ENCODE measurements at regions not wholly inside any gene's neighbourhood (a gene's known extent, or its start where the extent isn't known, plus 50 kb on each side); places are given as distances from the start of the nearest gene placed in this dataset.
A peak's percentile ranks its signal among the peaks of the same experiment; 100 is the strongest.

- H3K27me3 Mint-ChIP-seq: peaks cover 10% of the 10 kb centered on the region
- POLR2A ChIA-PET: no interaction called here
- H3K27ac Mint-ChIP-seq: no peak overlapping the region
- peak; percentile 44 for DNase-seq
- no peaks in the 10 kb centered on the region for H3K36me3 Mint-ChIP-seq
- CTCF ChIA-PET: interaction anchor here (0.7 kb wide), 2 partner anchors 60 to 72 kb away, joined by 3 read pairs; no protein-coding TSS in a partner anchor
- intact Hi-C loops (cut with micrococcal nuclease): no loop called here
- no peaks in the 10 kb centered on the region for H3K9me3 Mint-ChIP-seq
- no peak overlapping the region for H3K4me3 Mint-ChIP-seq
- peaks cover 16% of the 10 kb centered on the region for H3K4me1 Mint-ChIP-seq (ENCODE audit: low read depth)
Measured at GRCh38 chr4:183563874-183564273, 59.0 kb downstream of the ING2 start.

GRCh38 chr4:183571350-183571941, 66.6 kb downstream of the ING2 start:
- intact Hi-C loops (cut with micrococcal nuclease): no loop called here
- Mint-ChIP-seq H3K36me3 (no peaks in the 10 kb centered on the region), H3K4me3 (no peak overlapping the region), H3K27me3 (peaks cover 8% of the 10 kb centered on the region), H3K9me3 (no peaks in the 10 kb centered on the region), H3K4me1 (ENCODE audit: low read depth) (no peaks in the 10 kb centered on the region), H3K27ac (no peak overlapping the region)
- POLR2A ChIA-PET: no interaction called here
- peak; percentile 32 for DNase-seq
- CTCF ChIA-PET: no interaction called here

GRCh38 chr4:183576701-183577404, 72.0 kb downstream of the ING2 start:
- H3K4me3 Mint-ChIP-seq: no peak overlapping the region
- H3K4me1 Mint-ChIP-seq (ENCODE audit: low read depth): no peaks in the 10 kb centered on the region
- H3K27ac Mint-ChIP-seq: no peak overlapping the region
- H3K9me3 Mint-ChIP-seq: peaks cover 8% of the 10 kb centered on the region
- H3K27me3 Mint-ChIP-seq: no peaks in the 10 kb centered on the region
- ChIA-PET CTCF (no interaction called here), POLR2A (no interaction called here)
- no peak for DNase-seq
- intact Hi-C loops (cut with micrococcal nuclease): no loop called here
- H3K36me3 Mint-ChIP-seq: no peaks in the 10 kb centered on the region

DNA sequence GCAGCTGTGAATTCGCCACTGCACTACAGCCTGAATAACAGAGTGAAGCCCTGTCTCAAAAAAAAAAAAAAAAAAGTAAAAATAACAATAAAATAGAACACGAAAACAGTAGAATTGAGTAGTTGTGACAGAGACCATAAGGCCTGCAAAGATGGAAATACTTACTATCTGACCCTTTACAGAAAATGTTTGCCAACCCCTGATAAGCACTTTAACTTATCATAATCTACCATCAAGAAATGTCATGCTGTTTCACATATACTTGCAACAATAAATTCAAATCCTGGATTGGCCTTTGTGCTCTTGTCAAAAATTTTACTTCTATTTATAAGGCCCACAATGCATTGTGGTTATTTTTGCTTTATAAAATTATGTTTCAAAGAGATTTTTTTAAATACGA, 75.5 kb downstream of the ING2 start:
- CTCF ChIA-PET: no interaction called here
- DNase-seq: no peak
- H3K9me3 Mint-ChIP-seq: peaks cover 14% of the 10 kb centered on the region

GRCh38 chr4:183580849-183581248, 76.0 kb downstream of the ING2 start:
- no peaks in the 10 kb centered on the region for H3K4me1 Mint-ChIP-seq (ENCODE audit: low read depth)
- H3K27ac Mint-ChIP-seq: no peak overlapping the region
- POLR2A ChIA-PET: no interaction called here
- peaks cover 14% of the 10 kb centered on the region for H3K9me3 Mint-ChIP-seq
- H3K36me3 Mint-ChIP-seq: peaks cover 3% of the 10 kb centered on the region
- intact Hi-C loops (cut with micrococcal nuclease): no loop called here
- DNase-seq: no peak
- no peak overlapping the region for H3K4me3 Mint-ChIP-seq
- H3K27me3 Mint-ChIP-seq: peaks cover 2% of the 10 kb centered on the region
- CTCF ChIA-PET: no interaction called here

More for the DNA sequence above, 75.5 kb downstream of the ING2 start:
- POLR2A ChIA-PET: no interaction called here
- H3K27ac Mint-ChIP-seq: no peak overlapping the region
- H3K4me3 Mint-ChIP-seq: no peak overlapping the region
- intact Hi-C loops (cut with micrococcal nuclease): no loop called here
- no peaks in the 10 kb centered on the region for H3K4me1 Mint-ChIP-seq (ENCODE audit: low read depth)
- peaks cover 3% of the 10 kb centered on the region for H3K36me3 Mint-ChIP-seq
- H3K27me3 Mint-ChIP-seq: peaks cover 2% of the 10 kb centered on the region

- peaks cover 7% of the 10 kb centered on the region for H3K27me3 Mint-ChIP-seq
- DNase-seq: no peak
- POLR2A ChIA-PET: no interaction called here
- CTCF ChIA-PET: no interaction called here
- H3K9me3 Mint-ChIP-seq: peaks cover 6% of the 10 kb centered on the region
- no peak overlapping the region for H3K4me3 Mint-ChIP-seq
- intact Hi-C loops (cut with micrococcal nuclease): no loop called here
- H3K27ac Mint-ChIP-seq: no peak overlapping the region
- H3K36me3 Mint-ChIP-seq: peaks cover 3% of the 10 kb centered on the region
- no peaks in the 10 kb centered on the region for H3K4me1 Mint-ChIP-seq (ENCODE audit: low read depth)
Measured at GRCh38 chr4:183586824-183587223, 72.2 kb downstream of the RWDD4 start.

DNA sequence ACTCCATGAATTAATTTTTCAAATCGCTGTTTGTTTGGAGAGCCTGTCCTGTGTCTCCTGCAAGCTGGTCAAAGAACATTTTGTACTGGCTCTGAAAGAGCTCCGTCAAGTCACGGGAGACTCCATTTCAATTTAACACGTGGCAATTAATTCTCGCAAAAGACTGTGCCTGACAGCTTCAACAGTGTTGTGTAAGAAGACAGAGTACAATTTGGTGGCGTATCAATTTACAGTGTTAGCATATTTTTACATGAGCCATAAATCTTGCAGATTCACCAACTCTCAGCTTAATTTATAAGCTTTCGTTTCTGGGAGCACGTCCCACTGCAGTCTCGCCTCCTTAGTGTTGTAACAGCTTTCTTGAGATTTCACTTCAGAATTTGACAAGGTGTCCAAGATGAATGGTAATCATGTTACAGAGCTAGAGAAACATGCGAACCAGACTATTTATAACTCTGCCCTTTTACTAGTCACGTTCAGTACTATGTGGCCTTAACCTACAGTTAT, 70.8 kb downstream of the RWDD4 start:
- CTCF ChIA-PET: interaction anchor here (1.5 kb wide), 1 partner anchor 14 kb away, joined by 6 read pairs; no protein-coding TSS in a partner anchor
- no peak overlapping the region for H3K27ac Mint-ChIP-seq
- no peaks in the 10 kb centered on the region for H3K4me1 Mint-ChIP-seq (ENCODE audit: low read depth)
- no peak overlapping the region for H3K4me3 Mint-ChIP-seq
- H3K36me3 Mint-ChIP-seq: no peaks in the 10 kb centered on the region
- H3K27me3 Mint-ChIP-seq: peaks cover 5% of the 10 kb centered on the region
- DNase-seq: no peak
- no peaks in the 10 kb centered on the region for H3K9me3 Mint-ChIP-seq
- POLR2A ChIA-PET: no interaction called here
- intact Hi-C loops (cut with micrococcal nuclease): no loop called here

- no peak overlapping the region for H3K4me3 Mint-ChIP-seq
Measured at GRCh38 chr4:183588691-183589090, 70.3 kb downstream of the RWDD4 start.

GRCh38 chr4:183589461-183590099, 69.4 kb downstream of the RWDD4 start:
- Mint-ChIP-seq H3K9me3 (no peaks in the 10 kb centered on the region), H3K4me3 (no peak overlapping the region), H3K27me3 (peaks cover 5% of the 10 kb centered on the region), H3K36me3 (no peaks in the 10 kb centered on the region), H3K27ac (no peak overlapping the region), H3K4me1 (ENCODE audit: low read depth) (no peaks in the 10 kb centered on the region)
- ChIA-PET CTCF (no interaction called here), POLR2A (no interaction called here)
- intact Hi-C loops (cut with micrococcal nuclease): no loop called here
- no peak for DNase-seq

More at GRCh38 chr4:183588691-183589090, 70.3 kb downstream of the RWDD4 start:
- Mint-ChIP-seq H3K36me3 (no peaks in the 10 kb centered on the region), H3K9me3 (no peaks in the 10 kb centered on the region), H3K27ac (no peak overlapping the region), H3K4me1 (ENCODE audit: low read depth) (no peaks in the 10 kb centered on the region), H3K27me3 (peaks cover 5% of the 10 kb centered on the region)
- ChIA-PET CTCF (interaction anchor here (1.5 kb wide), 1 partner anchor 14 kb away, joined by 6 read pairs; no protein-coding TSS in a partner anchor), POLR2A (no interaction called here)
- intact Hi-C loops (cut with micrococcal nuclease): no loop called here
- no peak for DNase-seq
